ENCODE measurements at regions not wholly inside any gene's neighbourhood (a gene's known extent, or its start where the extent isn't known, plus 50 kb on each side); places are given as distances from the start of the nearest gene placed in this dataset.

GRCh38 chr13:60757501-60758215, 360.6 kb downstream of the TDRD3 start:
- H3K4me2 ChIP-seq (ENCODE audit: control insufficient read depth, insufficient read depth), result no peak overlapping the region
- FAIRE-seq, result no peak
- H3K36me3 ChIP-seq (ENCODE audit: control insufficient read depth in 2 of 2, insufficient read depth in 2 of 2, low read length in 1 of 2), result no peaks in the 10 kb centered on the region
- no peak overlapping the region for H3K9ac ChIP-seq (ENCODE audit: control insufficient read depth, insufficient read depth, low read length)
- ChIA-PET CTCF (no interaction called here), RAD21 (ENCODE audit: unreplicated experiment) (interaction anchor here (1.2 kb wide), 1 partner anchor 10 kb away, joined by 4 read pairs; no protein-coding TSS in a partner anchor), SMC1A (ENCODE audit: uncharacterized antibody, unreplicated experiment) (no interaction called here), POLR2A (no interaction called here)
- WGBS (ENCODE audit: insufficient coverage, insufficient replicate concordance, low lambda C conversion rate, missing lambda C conversion rate), result 25% methylated on average over 7 of the region's 7 CpGs
- TF ChIP-seq ZBED1 (IDR thresholded peaks at IDR 0.05; ENCODE audit: borderline replicate concordance) (no peak), FOS (IDR thresholded peaks at IDR 0.05; ENCODE audit: borderline replicate concordance, extremely low read depth, insufficient read length) (no peak), BCL3 (IDR thresholded peaks at IDR 0.05; ENCODE audit: borderline replicate concordance, insufficient read depth, low read depth, low read length, poor library complexity, severe bottlenecking) (no peak), SRF (IDR thresholded peaks at IDR 0.05; ENCODE audit: low read depth in 2 of 2, low read length in 2 of 2) (no peak), YBX1 (IDR thresholded peaks at IDR 0.05) (no peak)
- H3K27me3 ChIP-seq (replicated peaks in 1 of 2; ENCODE audit: control insufficient read depth in 2 of 2, insufficient read depth in 2 of 2, low read length in 1 of 2), result no peaks in the 10 kb centered on the region
- no peak for ATAC-seq
- BruUV-seq (replicated peaks), result no TSS peak
- in situ Hi-C loops (cut with MboI), result no loop called here
- no peak overlapping the region for H2AFZ ChIP-seq (ENCODE audit: control insufficient read depth, low read depth, low read length)
- H4K20me1 ChIP-seq (ENCODE audit: control insufficient read depth, insufficient read depth), result no peaks in the 10 kb centered on the region
- no peaks in the 10 kb centered on the region for H3K9me3 ChIP-seq (replicated peaks; ENCODE audit: control insufficient read depth, insufficient read depth, low read length)
- DNase-seq (ENCODE audit: low read depth, low spot score), result no peak
- H3K4me3 ChIP-seq, result no peak overlapping the region
- no peak overlapping the region for H3K27ac ChIP-seq (ENCODE audit: control insufficient read depth, insufficient read depth)
- no peaks in the 10 kb centered on the region for H3K79me2 ChIP-seq (ENCODE audit: control insufficient read depth, insufficient read depth, low read length)
- H3K4me1 ChIP-seq (ENCODE audit: control insufficient read depth, insufficient read depth, low read length), result no peaks in the 10 kb centered on the region
- intact Hi-C loops (cut with micrococcal nuclease; ENCODE audit: unreplicated experiment), result no loop called here

DNA sequence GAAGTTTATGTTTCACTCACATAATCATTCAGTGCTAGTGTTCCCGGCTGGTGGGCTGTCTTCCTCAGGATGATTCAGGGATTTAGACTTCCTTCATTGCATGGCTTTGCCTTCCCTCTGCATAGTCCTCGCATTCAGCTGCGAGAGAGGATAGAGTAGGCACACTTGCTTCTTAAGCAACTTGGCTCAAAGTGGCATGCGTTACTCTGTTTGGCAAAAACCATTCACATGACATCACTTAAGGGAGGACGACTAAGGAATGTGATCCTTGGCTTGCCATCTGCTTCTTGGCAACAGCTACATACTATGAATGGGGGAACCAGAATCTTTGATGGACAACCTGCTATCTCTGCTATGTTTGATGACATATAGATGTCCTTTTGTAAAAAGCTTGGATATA, 359.3 kb downstream of the TDRD3 start:
- Histone ChIP-seq H3K4me3 (no peak overlapping the region), H4K20me1 (ENCODE audit: control insufficient read depth, insufficient read depth) (no peaks in the 10 kb centered on the region), H3K27me3 (replicated peaks in 1 of 2; ENCODE audit: control insufficient read depth in 2 of 2, insufficient read depth in 2 of 2, low read length in 1 of 2) (no peaks in the 10 kb centered on the region), H2AFZ (ENCODE audit: control insufficient read depth, low read depth, low read length) (no peak overlapping the region), H3K79me2 (ENCODE audit: control insufficient read depth, insufficient read depth, low read length) (no peaks in the 10 kb centered on the region), H3K9ac (ENCODE audit: control insufficient read depth, insufficient read depth, low read length) (no peak overlapping the region), H3K4me2 (ENCODE audit: control insufficient read depth, insufficient read depth) (no peak overlapping the region), H3K27ac (ENCODE audit: control insufficient read depth, insufficient read depth) (no peak overlapping the region), H3K36me3 (ENCODE audit: control insufficient read depth in 2 of 2, insufficient read depth in 2 of 2, low read length in 1 of 2) (no peaks in the 10 kb centered on the region), H3K9me3 (replicated peaks; ENCODE audit: control insufficient read depth, insufficient read depth, low read length) (no peaks in the 10 kb centered on the region), H3K4me1 (ENCODE audit: control insufficient read depth, insufficient read depth, low read length) (no peaks in the 10 kb centered on the region)
- DNase-seq (ENCODE audit: low read depth, low spot score) (no peak), FAIRE-seq (no peak), ATAC-seq (no peak)
- POLR2A ChIA-PET, result no interaction called here
- WGBS (ENCODE audit: insufficient coverage, insufficient replicate concordance, low lambda C conversion rate, missing lambda C conversion rate), result 39% methylated on average over 5 of the region's 5 CpGs
- RAD21 ChIA-PET (ENCODE audit: unreplicated experiment), result no interaction called here
- CTCF ChIA-PET, result no interaction called here
- BruUV-seq (replicated peaks), result no TSS peak
- SMC1A ChIA-PET (ENCODE audit: uncharacterized antibody, unreplicated experiment), result no interaction called here
- TF ChIP-seq RAD51 (IDR thresholded peaks at IDR 0.05) (no peak), MEF2B (IDR thresholded peaks at IDR 0.05; ENCODE audit: partially characterized antibody, poor library complexity, severe bottlenecking) (no peak), CBFB (IDR thresholded peaks at IDR 0.05; ENCODE audit: low read depth) (no peak), ZNF274 (IDR thresholded peaks at IDR 0.05; ENCODE audit: insufficient read depth, insufficient read length) (no peak)
- in situ Hi-C loops (cut with MboI), result no loop called here
- intact Hi-C loops (cut with micrococcal nuclease; ENCODE audit: unreplicated experiment), result no loop called here

Data from GM12878 (cell line).